ENCODE measurements at regions not wholly inside any gene's neighbourhood (a gene's known extent, or its start where the extent isn't known, plus 50 kb on each side); places are given as distances from the start of the nearest gene placed in this dataset.

DNA sequence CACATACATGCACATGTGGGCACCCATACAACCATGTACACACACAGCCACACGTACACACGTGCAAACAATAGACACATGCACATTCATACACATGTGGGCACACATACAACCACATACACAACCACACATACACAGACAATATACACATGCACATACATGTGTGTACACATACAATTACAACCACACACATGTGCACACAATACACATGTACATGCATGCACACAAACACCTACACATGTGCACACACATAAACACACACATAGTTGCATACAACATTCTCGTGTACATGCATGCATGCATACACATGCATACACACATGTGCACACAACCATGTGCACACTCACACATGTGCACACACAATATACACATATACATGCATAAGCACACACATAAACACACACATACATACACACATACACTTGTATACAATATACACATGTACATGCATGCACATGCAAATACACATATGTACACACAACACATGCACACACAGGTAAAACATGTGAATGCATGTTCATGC, 118.6 kb upstream of the FRMD4A start:
- TF ChIP-seq EZH2 (IDR thresholded peaks at IDR 0.05) (no peak), EZH2phosphoT487 (IDR thresholded peaks at IDR 0.05) (no peak)
- TF ChIP-seq, protein P1, sequence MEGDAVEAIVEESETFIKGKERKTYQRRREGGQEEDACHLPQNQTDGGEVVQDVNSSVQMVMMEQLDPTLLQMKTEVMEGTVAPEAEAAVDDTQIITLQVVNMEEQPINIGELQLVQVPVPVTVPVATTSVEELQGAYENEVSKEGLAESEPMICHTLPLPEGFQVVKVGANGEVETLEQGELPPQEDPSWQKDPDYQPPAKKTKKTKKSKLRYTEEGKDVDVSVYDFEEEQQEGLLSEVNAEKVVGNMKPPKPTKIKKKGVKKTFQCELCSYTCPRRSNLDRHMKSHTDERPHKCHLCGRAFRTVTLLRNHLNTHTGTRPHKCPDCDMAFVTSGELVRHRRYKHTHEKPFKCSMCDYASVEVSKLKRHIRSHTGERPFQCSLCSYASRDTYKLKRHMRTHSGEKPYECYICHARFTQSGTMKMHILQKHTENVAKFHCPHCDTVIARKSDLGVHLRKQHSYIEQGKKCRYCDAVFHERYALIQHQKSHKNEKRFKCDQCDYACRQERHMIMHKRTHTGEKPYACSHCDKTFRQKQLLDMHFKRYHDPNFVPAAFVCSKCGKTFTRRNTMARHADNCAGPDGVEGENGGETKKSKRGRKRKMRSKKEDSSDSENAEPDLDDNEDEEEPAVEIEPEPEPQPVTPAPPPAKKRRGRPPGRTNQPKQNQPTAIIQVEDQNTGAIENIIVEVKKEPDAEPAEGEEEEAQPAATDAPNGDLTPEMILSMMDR (IDR thresholded peaks at IDR 0.05): no peak

All from neural progenitor cell (in vitro differentiated cells).